ENCODE measurements at regions not wholly inside any gene's neighbourhood (a gene's known extent, or its start where the extent isn't known, plus 50 kb on each side); places are given as distances from the start of the nearest gene placed in this dataset.

DNA sequence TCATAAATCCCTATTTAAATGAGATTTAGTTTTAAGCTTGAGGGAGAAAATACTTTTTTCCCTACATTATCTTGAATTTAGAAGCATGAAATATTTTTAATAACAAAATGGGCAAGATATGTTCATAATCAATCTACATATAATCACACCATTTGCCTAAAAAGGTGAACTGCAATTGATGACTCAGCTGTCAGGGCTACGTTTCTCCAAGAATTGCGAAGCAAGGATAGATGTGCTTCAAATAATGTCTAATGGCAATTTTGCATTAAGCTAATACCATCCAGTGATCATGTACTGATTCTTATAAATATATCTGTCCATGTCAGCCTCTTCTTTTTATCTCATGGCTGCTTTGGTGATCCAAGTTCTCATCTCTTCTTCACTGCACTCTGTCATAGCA lies 404.4 kb downstream of the MAN2A1 start:
- WGBS (ENCODE audit: insufficient coverage), result 95% methylated on average over 2 of the region's 2 CpGs
- intact Hi-C loops (cut with micrococcal nuclease), result no loop called here

DNA sequence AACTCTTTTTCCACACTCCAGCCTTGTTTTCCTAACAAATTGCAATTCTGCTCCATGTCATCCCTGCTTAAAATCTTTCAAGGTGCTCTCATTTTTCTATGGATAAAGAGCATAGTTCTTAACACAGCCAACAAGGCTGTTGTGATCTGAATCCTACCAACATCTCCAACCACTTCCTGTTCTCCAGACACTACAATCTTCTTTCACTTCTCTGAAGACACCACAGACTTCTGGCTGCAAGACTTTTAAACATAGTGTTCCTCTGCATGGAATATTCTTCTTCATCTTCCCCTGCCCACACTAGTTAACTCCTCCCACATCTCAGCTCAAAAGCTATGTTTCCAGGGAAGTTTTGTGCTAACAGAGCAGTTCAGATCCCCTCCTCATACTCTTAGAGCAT lies 404.8 kb downstream of the MAN2A1 start:
- no peaks in the 10 kb centered on the region for H3K4me1 Mint-ChIP-seq
- H3K27ac Mint-ChIP-seq, result no peak overlapping the region
- H3K9me3 Mint-ChIP-seq, result no peaks in the 10 kb centered on the region
- intact Hi-C loops (cut with micrococcal nuclease), result no loop called here
- no peaks in the 10 kb centered on the region for H3K27me3 Mint-ChIP-seq (ENCODE audit: low read depth in 2 of 2)
- Histone ChIP-seq H3K27ac (ENCODE audit: low read length) (no peak overlapping the region), H3K36me3 (ENCODE audit: control insufficient read depth, insufficient read depth, low read length) (no peaks in the 10 kb centered on the region), H3K4me1 (ENCODE audit: control insufficient read depth, insufficient read depth, low read length) (no peaks in the 10 kb centered on the region), H3K27me3 (ENCODE audit: control insufficient read depth, insufficient read depth, low read length) (no peaks in the 10 kb centered on the region), H3K4me3 (ENCODE audit: low read length) (no peak overlapping the region), H3K9me3 (ENCODE audit: control insufficient read depth, insufficient read depth, low read length) (no peaks in the 10 kb centered on the region)
- H3K36me3 Mint-ChIP-seq, result no peaks in the 10 kb centered on the region
- ATAC-seq (no peak), DNase-seq (no peak)
- TF ChIP-seq, protein P1, sequence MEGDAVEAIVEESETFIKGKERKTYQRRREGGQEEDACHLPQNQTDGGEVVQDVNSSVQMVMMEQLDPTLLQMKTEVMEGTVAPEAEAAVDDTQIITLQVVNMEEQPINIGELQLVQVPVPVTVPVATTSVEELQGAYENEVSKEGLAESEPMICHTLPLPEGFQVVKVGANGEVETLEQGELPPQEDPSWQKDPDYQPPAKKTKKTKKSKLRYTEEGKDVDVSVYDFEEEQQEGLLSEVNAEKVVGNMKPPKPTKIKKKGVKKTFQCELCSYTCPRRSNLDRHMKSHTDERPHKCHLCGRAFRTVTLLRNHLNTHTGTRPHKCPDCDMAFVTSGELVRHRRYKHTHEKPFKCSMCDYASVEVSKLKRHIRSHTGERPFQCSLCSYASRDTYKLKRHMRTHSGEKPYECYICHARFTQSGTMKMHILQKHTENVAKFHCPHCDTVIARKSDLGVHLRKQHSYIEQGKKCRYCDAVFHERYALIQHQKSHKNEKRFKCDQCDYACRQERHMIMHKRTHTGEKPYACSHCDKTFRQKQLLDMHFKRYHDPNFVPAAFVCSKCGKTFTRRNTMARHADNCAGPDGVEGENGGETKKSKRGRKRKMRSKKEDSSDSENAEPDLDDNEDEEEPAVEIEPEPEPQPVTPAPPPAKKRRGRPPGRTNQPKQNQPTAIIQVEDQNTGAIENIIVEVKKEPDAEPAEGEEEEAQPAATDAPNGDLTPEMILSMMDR (IDR thresholded peaks at IDR 0.05), result no peak
- H3K4me3 Mint-ChIP-seq, result no peak overlapping the region

More for the DNA sequence above, 404.4 kb downstream of the MAN2A1 start:
- Histone ChIP-seq H3K9me3 (ENCODE audit: control insufficient read depth, insufficient read depth, low read length) (no peaks in the 10 kb centered on the region), H3K4me1 (ENCODE audit: control insufficient read depth, insufficient read depth, low read length) (no peaks in the 10 kb centered on the region), H3K27ac (ENCODE audit: low read length) (no peak overlapping the region), H3K27me3 (ENCODE audit: control insufficient read depth, insufficient read depth, low read length) (no peaks in the 10 kb centered on the region), H3K4me3 (ENCODE audit: low read length) (no peak overlapping the region), H3K36me3 (ENCODE audit: control insufficient read depth, insufficient read depth, low read length) (no peaks in the 10 kb centered on the region)
- DNase-seq (no peak), ATAC-seq (no peak)
- no peak overlapping the region for H3K27ac Mint-ChIP-seq
- TF ChIP-seq, protein P1 (IDR thresholded peaks at IDR 0.05), result no peak
- no peak overlapping the region for H3K4me3 Mint-ChIP-seq
- H3K27me3 Mint-ChIP-seq (ENCODE audit: low read depth in 2 of 2), result no peaks in the 10 kb centered on the region
- H3K4me1 Mint-ChIP-seq, result no peaks in the 10 kb centered on the region
- H3K36me3 Mint-ChIP-seq, result no peaks in the 10 kb centered on the region
- H3K9me3 Mint-ChIP-seq, result no peaks in the 10 kb centered on the region

DNA sequence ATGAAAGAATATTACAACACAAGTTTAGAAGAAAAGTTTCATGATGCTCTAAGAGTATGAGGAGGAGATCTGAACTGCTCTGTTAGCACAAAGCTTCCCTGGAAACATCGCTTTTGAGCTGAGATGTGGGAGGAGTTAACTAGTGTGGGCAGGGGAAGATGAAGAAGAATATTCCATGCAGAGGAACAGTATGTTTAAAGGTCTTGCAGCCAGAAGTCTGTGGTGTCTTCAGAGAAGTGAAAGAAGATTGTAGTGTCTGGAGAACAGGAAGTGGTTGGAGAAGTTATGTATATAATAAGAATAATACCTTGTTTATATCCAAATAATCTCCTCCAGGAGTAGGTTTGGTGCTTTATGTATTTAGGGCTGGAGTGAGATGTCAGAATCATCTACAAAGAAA lies 406.7 kb downstream of the MAN2A1 start:
- no peaks in the 10 kb centered on the region for H3K27me3 ChIP-seq (ENCODE audit: control insufficient read depth, insufficient read depth, low read length)
- Mint-ChIP-seq H3K4me1 (no peaks in the 10 kb centered on the region), H3K4me3 (no peak overlapping the region), H3K27me3 (ENCODE audit: low read depth in 2 of 2) (no peaks in the 10 kb centered on the region), H3K27ac (no peak overlapping the region), H3K36me3 (no peaks in the 10 kb centered on the region), H3K9me3 (no peaks in the 10 kb centered on the region)
- no peak for ATAC-seq
- TF ChIP-seq, protein P1 (IDR thresholded peaks at IDR 0.05), result no peak
- DNase-seq, result peak in 1 of 2 donors; percentile 5
- WGBS (ENCODE audit: insufficient coverage), result 57% methylated on average over 1 of the region's 1 CpG
- no peak overlapping the region for H3K27ac ChIP-seq (ENCODE audit: low read length)
- no peaks in the 10 kb centered on the region for H3K4me1 ChIP-seq (ENCODE audit: control insufficient read depth, insufficient read depth, low read length)
- no peaks in the 10 kb centered on the region for H3K9me3 ChIP-seq (ENCODE audit: control insufficient read depth, insufficient read depth, low read length)
- H3K4me3 ChIP-seq (ENCODE audit: low read length), result no peak overlapping the region
- intact Hi-C loops (cut with micrococcal nuclease), result no loop called here
- no peaks in the 10 kb centered on the region for H3K36me3 ChIP-seq (ENCODE audit: control insufficient read depth, insufficient read depth, low read length)

DNA sequence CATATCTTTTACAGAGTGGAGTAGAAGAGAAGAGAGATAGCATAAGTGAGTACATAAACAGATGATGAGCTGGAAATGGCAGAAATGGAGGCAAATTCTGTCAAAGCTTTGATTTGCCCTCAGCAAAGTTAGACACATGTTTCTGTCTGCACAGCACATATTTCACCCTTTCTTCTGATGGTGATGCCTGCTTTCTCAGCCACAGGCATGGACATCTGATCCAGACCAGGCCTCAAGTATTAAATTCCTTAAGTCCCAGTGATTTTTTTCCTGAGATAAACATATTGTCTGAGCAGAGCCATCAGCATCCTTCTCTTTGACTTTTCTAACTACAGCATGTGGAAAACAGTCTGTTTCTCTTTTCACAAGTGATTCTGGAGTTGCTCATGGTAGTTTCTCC lies 409.8 kb downstream of the MAN2A1 start:
- Histone ChIP-seq H3K4me1 (ENCODE audit: control insufficient read depth, insufficient read depth, low read length) (peaks cover 3% of the 10 kb centered on the region), H3K27me3 (ENCODE audit: control insufficient read depth, insufficient read depth, low read length) (no peaks in the 10 kb centered on the region), H3K4me3 (ENCODE audit: low read length) (no peak overlapping the region), H3K27ac (ENCODE audit: low read length) (no peak overlapping the region), H3K9me3 (ENCODE audit: control insufficient read depth, insufficient read depth, low read length) (no peaks in the 10 kb centered on the region), H3K36me3 (ENCODE audit: control insufficient read depth, insufficient read depth, low read length) (no peaks in the 10 kb centered on the region)
- TF ChIP-seq, protein P1 (IDR thresholded peaks at IDR 0.05), result no peak
- H3K4me1 Mint-ChIP-seq, result peaks cover 9 to 10% of the 10 kb centered on the region in 2 donors
- no peaks in the 10 kb centered on the region for H3K27me3 Mint-ChIP-seq (ENCODE audit: low read depth in 2 of 2)
- no peak overlapping the region for H3K4me3 Mint-ChIP-seq
- H3K9me3 Mint-ChIP-seq, result no peaks in the 10 kb centered on the region
- no peak for DNase-seq
- ATAC-seq, result no peak
- no peaks in the 10 kb centered on the region for H3K36me3 Mint-ChIP-seq
- intact Hi-C loops (cut with micrococcal nuclease), result no loop called here
- H3K27ac Mint-ChIP-seq, result no peak overlapping the region

Measured in natural killer cell (primary cell).